HCT116 (cell line): ENCODE measurements at regions not wholly inside any gene's neighbourhood (a gene's known extent, or its start where the extent isn't known, plus 50 kb on each side); places are given as distances from the start of the nearest gene placed in this dataset.
"Not testable (repeated sequence)": the region's sequence is repeated elsewhere in the genome, so short reads cannot be mapped to it uniquely, and the experiment has no call there.

Experiments used
- ATAC-seq: fragments of 200-7000 bp; cut with Tn5 transposase; 2 replicates; pipeline ENCODE4 v1.9.1; 2020; ENCODE audit warnings: mild to moderate bottlenecking, moderate library complexity
- BruUV-seq: library from RNA; stranded (reverse); fragments of 400-500 nt; replicated peaks from 2 replicates; lab custom pipeline; 2021; lab: Mats Ljungman, UMichigan
- CTCF ChIA-PET: fragments of 300-600 bp; sonication (Branson Sonifier 250); formaldehyde crosslinking; loops from one replicate; lab custom pipeline; 2021; ENCODE audit warnings: antibody characterized with exemption; lab: Charles Lee
- POLR2A ChIA-PET: fragments of 300-600, 350-600 bp; sonication (Branson Sonifier 250); formaldehyde crosslinking; loops from one replicate; lab custom pipeline; 2021; ENCODE audit warnings: antibody characterized with exemption; lab: Charles Lee
- RAD21 ChIA-PET, 2 experiments: fragments of 300-600 bp; sonication (Branson Sonifier 250); formaldehyde crosslinking; loops; one replicate each; lab custom pipeline; 2023; ENCODE audit warnings: low total read pairs in 2 of 2; ENCODE audit not compliant: uncharacterized antibody in 2 of 2, unreplicated experiment in 2 of 2, low non-redundant PET in 1 of 2; lab: Charles Lee
- DNase-seq: peaks from one replicate; pipeline ENCODE4 v3.0.0-alpha.2; 2010; ENCODE audit warnings: low read depth, low spot score
- H2AFZ ChIP-seq: fragments of 200-600 bp; shearing (Covaris generic), sonication (generic); 2 replicates; pipeline ENCODE4 v1.6.1; 2017; ENCODE audit warnings: low read depth, mixed run types, mixed read lengths, antibody characterized with exemption, low read length; ENCODE audit not compliant: poor library complexity, severe bottlenecking
- H3K27ac ChIP-seq: 2 replicates; pipeline ENCODE4 v1.5.1; 2012; ENCODE audit warnings: low read depth, low read length
- H3K27me3 ChIP-seq: fragments of 200-600 bp; sonication (generic); 2 replicates; pipeline ENCODE4 v1.6.1; 2016; ENCODE audit warnings: mixed run types, low read length, mixed read lengths; ENCODE audit not compliant: insufficient read depth
- H3K36me3 ChIP-seq, 2 experiments: fragments of 200-500 bp in 1 of 2; fragments of 200-600 bp in 1 of 2; sonication (Bioruptor generic) in 1 of 2; sonication (generic) in 1 of 2; 2 replicates each; pipeline versions ENCODE4 v1.5.1 to v1.6.1; 2014 to 2016; ENCODE audit warnings: low read length in 2 of 2, inconsistent platforms in 1 of 2, mixed read lengths in 1 of 2, mixed run types in 1 of 2; ENCODE audit not compliant: insufficient read depth in 2 of 2, control insufficient read depth in 1 of 2
- H3K4me1 ChIP-seq, 2 experiments: fragments of 200-600 bp in 1 of 2; sonication (generic) in 1 of 2; 2 replicates each; pipeline versions ENCODE4 v1.5.1 to v1.6.1; 2012 to 2017; ENCODE audit warnings: low read length in 2 of 2, inconsistent platforms in 1 of 2, mild to moderate bottlenecking in 1 of 2, mixed read lengths in 1 of 2, mixed run types in 1 of 2, moderate library complexity in 1 of 2; ENCODE audit not compliant: insufficient read depth in 2 of 2, control insufficient read depth in 1 of 2
- H3K4me2 ChIP-seq: fragments of 200-600 bp; sonication (generic); 2 replicates; pipeline ENCODE4 v1.6.1; 2017; ENCODE audit warnings: mixed run types, low read length, mixed read lengths
- H3K4me3 ChIP-seq, 2 experiments: fragments of 200-600 bp in 1 of 2; sonication (generic) in 1 of 2; replicated peaks in 1 of 2; 2 replicates each; pipeline ENCODE4 v1.5.1; 2011 to 2016; ENCODE audit warnings: low read length in 2 of 2, control low read depth in 1 of 2, low read depth in 1 of 2, mild to moderate bottlenecking in 1 of 2, mixed read lengths in 1 of 2, mixed run types in 1 of 2
- H3K79me2 ChIP-seq: fragments of 200-600 bp; sonication (generic); 2 replicates; pipeline ENCODE4 v1.6.1; 2017; ENCODE audit warnings: mild to moderate bottlenecking, mixed run types, low read length, moderate library complexity, mixed read lengths; ENCODE audit not compliant: insufficient read depth
- H3K9ac ChIP-seq: fragments of 200-600 bp; sonication (generic); 2 replicates; pipeline ENCODE4 v1.6.1; 2016; ENCODE audit warnings: low read length, mixed read lengths
- H3K9me2 ChIP-seq: fragments of 200-600 bp; sonication (generic), shearing (Covaris generic); 2 replicates; pipeline ENCODE4 v1.6.1; 2017; ENCODE audit warnings: mixed run types, mild to moderate bottlenecking, moderate library complexity; ENCODE audit not compliant: insufficient read depth
- H3K9me3 ChIP-seq, 2 experiments: fragments of 200-500 bp in 1 of 2; fragments of 200-600 bp in 1 of 2; sonication (Bioruptor generic) in 1 of 2; sonication (generic) in 1 of 2; 2 replicates each; pipeline ENCODE4 v1.6.1; 2014 to 2017; ENCODE audit warnings: low read length in 2 of 2, mixed read lengths in 2 of 2, inconsistent platforms in 1 of 2, low read depth in 1 of 2, mild to moderate bottlenecking in 1 of 2, mixed run types in 1 of 2, moderate library complexity in 1 of 2; ENCODE audit not compliant: control insufficient read depth in 1 of 2, insufficient read depth in 1 of 2
- H4K20me1 ChIP-seq: fragments of 200-600 bp; sonication (generic), shearing (Covaris generic); 2 replicates; pipeline ENCODE4 v1.6.1; 2017; ENCODE audit warnings: mixed run types, mild to moderate bottlenecking, moderate library complexity; ENCODE audit not compliant: insufficient read depth
- EGR1 ChIP-seq: IDR thresholded peaks from 2 replicates; pipeline ENCODE4 v1.6.1; 2012; ENCODE audit warnings: low read depth
- RAD21 ChIP-seq: IDR thresholded peaks from 2 replicates; pipeline ENCODE4 v1.6.1; 2012; ENCODE audit warnings: low read depth, mild to moderate bottlenecking
- intact Hi-C: fragments of 100-400 bp; cut with micrococcal nuclease; formaldehyde crosslinking; loops from 2 replicates; pipeline ENCODE4 v1.10.0; 2022
- TF ChIP-seq, protein P1 (sequence below), 3 experiments: fragments of 200-600 bp in 1 of 3; sonication (generic) in 1 of 3; IDR thresholded peaks in 2 of 3; conservative IDR thresholded peaks in 1 of 3; 2 replicates each; pipeline ENCODE4 v1.5.1; 2012 to 2017; ENCODE audit warnings: low read depth in 2 of 3, low read length in 2 of 3, antibody characterized with exemption in 1 of 3, borderline replicate concordance in 1 of 3, control low read depth in 1 of 3, mild to moderate bottlenecking in 1 of 3, mixed read lengths in 1 of 3, mixed run types in 1 of 3, moderate library complexity in 1 of 3; ENCODE audit not compliant: insufficient read depth in 1 of 3

GRCh38 chr13:81872581-81872980 is 1531.7 kb upstream of the SPRY2 start:
- no peaks in the 10 kb centered on the region for H3K27me3 ChIP-seq
- H4K20me1 ChIP-seq = no peaks in the 10 kb centered on the region
- H3K9me2 ChIP-seq = no peaks in the 10 kb centered on the region
- H3K36me3 ChIP-seq = no peaks in the 10 kb centered on the region
- ChIA-PET POLR2A (no interaction called here), CTCF (interaction anchor here (0.7 to 1.3 kb wide), 6 partner anchors 233 to 702 kb away, joined by 4 to 11 read pairs (median 6); no protein-coding TSS in a partner anchor), RAD21 (no interaction called here)
- 0 out of 4 replicates have a peak, but pooled peaks cover 0 to 5% of the 10 kb centered on the region in 2 experiments for H3K4me1 ChIP-seq
- no peak overlapping the region for H3K9ac ChIP-seq
- ATAC-seq (peak; percentile 60), DNase-seq (peak; percentile 12)
- no TSS peak for BruUV-seq
- TF ChIP-seq RAD21 = peak; percentile 53
- TF ChIP-seq, protein P1, sequence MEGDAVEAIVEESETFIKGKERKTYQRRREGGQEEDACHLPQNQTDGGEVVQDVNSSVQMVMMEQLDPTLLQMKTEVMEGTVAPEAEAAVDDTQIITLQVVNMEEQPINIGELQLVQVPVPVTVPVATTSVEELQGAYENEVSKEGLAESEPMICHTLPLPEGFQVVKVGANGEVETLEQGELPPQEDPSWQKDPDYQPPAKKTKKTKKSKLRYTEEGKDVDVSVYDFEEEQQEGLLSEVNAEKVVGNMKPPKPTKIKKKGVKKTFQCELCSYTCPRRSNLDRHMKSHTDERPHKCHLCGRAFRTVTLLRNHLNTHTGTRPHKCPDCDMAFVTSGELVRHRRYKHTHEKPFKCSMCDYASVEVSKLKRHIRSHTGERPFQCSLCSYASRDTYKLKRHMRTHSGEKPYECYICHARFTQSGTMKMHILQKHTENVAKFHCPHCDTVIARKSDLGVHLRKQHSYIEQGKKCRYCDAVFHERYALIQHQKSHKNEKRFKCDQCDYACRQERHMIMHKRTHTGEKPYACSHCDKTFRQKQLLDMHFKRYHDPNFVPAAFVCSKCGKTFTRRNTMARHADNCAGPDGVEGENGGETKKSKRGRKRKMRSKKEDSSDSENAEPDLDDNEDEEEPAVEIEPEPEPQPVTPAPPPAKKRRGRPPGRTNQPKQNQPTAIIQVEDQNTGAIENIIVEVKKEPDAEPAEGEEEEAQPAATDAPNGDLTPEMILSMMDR (IDR thresholded peaks at IDR 0.05 in 2 of 3, conservative IDR thresholded peaks at IDR 0.05 in 1 of 3; ENCODE audit: borderline replicate concordance in 1 of 3, insufficient read depth in 1 of 3, low read depth in 2 of 3, low read length in 2 of 3) = peak; percentile 17 to 44 (median 34); a peak in 5 of 6 replicates
- TF ChIP-seq EGR1 = no peak
- no peak overlapping the region for H3K4me2 ChIP-seq
- H3K27ac ChIP-seq = no peak overlapping the region
- H2AFZ ChIP-seq = no peak overlapping the region
- no peaks in the 10 kb centered on the region for H3K79me2 ChIP-seq
- intact Hi-C loops = loop anchor here (1.0 to 5.0 kb wide), 3 partner anchors 232 to 701 kb away; no protein-coding TSS in a partner anchor
- H3K9me3 ChIP-seq = no peaks in the 10 kb centered on the region
- H3K4me3 ChIP-seq = no peak overlapping the region

DNA sequence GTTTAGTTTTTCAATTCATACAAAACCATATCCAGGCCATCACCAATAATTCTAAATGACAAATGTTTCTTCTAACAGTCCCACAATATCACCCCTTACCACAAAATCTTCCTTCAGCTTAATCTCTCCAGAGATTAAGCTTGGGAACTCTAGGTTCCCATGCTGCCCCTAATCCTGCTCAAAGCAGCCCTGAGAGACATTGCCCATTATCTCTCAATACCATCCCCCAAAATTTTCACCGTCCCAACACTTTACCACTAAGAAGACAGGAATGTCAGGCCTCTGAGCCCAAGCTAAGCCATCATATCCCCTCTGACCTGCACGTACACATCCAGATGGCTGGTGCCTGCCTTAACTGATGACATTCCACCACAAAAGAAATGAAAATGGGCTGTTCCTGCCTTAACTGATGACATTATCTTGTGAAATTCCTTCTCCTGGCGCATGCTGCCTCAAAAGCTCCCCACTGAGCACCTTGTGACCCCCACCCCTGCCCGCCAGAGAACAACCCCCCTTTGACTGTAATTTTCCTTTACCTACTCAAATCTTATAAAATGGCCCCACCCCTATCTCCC is 1530.9 kb upstream of the SPRY2 start:
- ATAC-seq, POLR2A ChIA-PET, H3K4me1 ChIP-seq, H3K9me2 ChIP-seq, RAD21 ChIA-PET, H3K36me3 ChIP-seq, H3K27me3 ChIP-seq, BruUV-seq, H3K79me2 ChIP-seq, H3K9me3 ChIP-seq, H4K20me1 ChIP-seq, H3K27ac ChIP-seq, H3K9ac ChIP-seq, DNase-seq, H3K4me3 ChIP-seq, H3K4me2 ChIP-seq, H2AFZ ChIP-seq: not testable (repeated sequence)
- CTCF ChIA-PET = interaction anchor here (1.0 to 1.3 kb wide), 3 partner anchors 232 to 385 kb away, joined by 6 to 11 read pairs (median 8); no protein-coding TSS in a partner anchor
- intact Hi-C loops = loop anchor here (1.0 to 5.0 kb wide), 3 partner anchors 231 to 701 kb away; no protein-coding TSS in a partner anchor
